Muscle of leg (tissue), 3 donors: ENCODE measurements at regions not wholly inside any gene's neighbourhood (a gene's known extent, or its start where the extent isn't known, plus 50 kb on each side); places are given as distances from the start of the nearest gene placed in this dataset.

Experiments used
- DNase-seq: peaks from one replicate; pipeline ENCODE4 v3.0.0; 2013
- H3K27ac ChIP-seq: one replicate; pipeline ENCODE4 v1.5.1; 2013; ENCODE audit warnings: mild to moderate bottlenecking, low read length, control low read depth
- H3K27me3 ChIP-seq: one replicate; pipeline ENCODE4 v1.6.1; 2013; ENCODE audit warnings: low read length; ENCODE audit not compliant: control insufficient read depth, insufficient read depth
- H3K36me3 ChIP-seq: one replicate; pipeline ENCODE4 v1.6.1; 2013; ENCODE audit warnings: low read length; ENCODE audit not compliant: control insufficient read depth, insufficient read depth
- H3K4me1 ChIP-seq: one replicate; pipeline ENCODE4 v1.6.1; 2013; ENCODE audit warnings: low read length; ENCODE audit not compliant: control insufficient read depth, insufficient read depth
- H3K4me3 ChIP-seq: one replicate; pipeline ENCODE4 v1.5.1; 2013; ENCODE audit warnings: low read length, control low read depth
- H3K9me3 ChIP-seq: replicated peaks from 2 replicates; pipeline ENCODE4 v1.6.1; 2013; ENCODE audit warnings: low read depth, low read length; ENCODE audit not compliant: control insufficient read depth
- WGBS: methylation state at CpG from one replicate; pipeline ENCODE4 v1.1.5; 2013; ENCODE audit warnings: missing lambda C conversion rate; ENCODE audit not compliant: insufficient coverage; 5-methylcytosine and 5-hydroxymethylcytosine counted together

- Histone ChIP-seq H3K4me3 (no peak overlapping the region), H3K27ac (no peak overlapping the region), H3K36me3 (no peaks in the 10 kb centered on the region), H3K27me3 (no peaks in the 10 kb centered on the region), H3K9me3 (no peaks in the 10 kb centered on the region), H3K4me1 (no peaks in the 10 kb centered on the region)
- WGBS, result no CpG with 5 or more reads among the region's 2 CpGs
- no peak for DNase-seq
Observed at GRCh38 chr12:19981944-19982343, 386.4 kb upstream of the PDE3A start.

GRCh38 chr12:19988001-19988400 lies 380.3 kb upstream of the PDE3A start:
- no peak for DNase-seq
- peaks cover 5% of the 10 kb centered on the region for H3K4me1 ChIP-seq
- no peak overlapping the region for H3K27ac ChIP-seq
- no peaks in the 10 kb centered on the region for H3K9me3 ChIP-seq
- no peaks in the 10 kb centered on the region for H3K36me3 ChIP-seq
- no peak overlapping the region for H3K4me3 ChIP-seq
- WGBS, result no CpG with 5 or more reads among the region's 2 CpGs
- no peaks in the 10 kb centered on the region for H3K27me3 ChIP-seq

- no peak overlapping the region for H3K27ac ChIP-seq
- peaks cover 5% of the 10 kb centered on the region for H3K4me1 ChIP-seq
- no peaks in the 10 kb centered on the region for H3K27me3 ChIP-seq
- peak; percentile 61 for DNase-seq
- no peaks in the 10 kb centered on the region for H3K9me3 ChIP-seq
- H3K36me3 ChIP-seq, result no peaks in the 10 kb centered on the region
- 25% methylated on average over 1 of the region's 3 CpGs for WGBS
- no peak overlapping the region for H3K4me3 ChIP-seq
Observed at GRCh38 chr12:19988459-19988873, 379.9 kb upstream of the PDE3A start.

GRCh38 chr12:19988948-19989347 lies 379.4 kb upstream of the PDE3A start:
- WGBS, result no CpG with 5 or more reads among the region's 1 CpG
- H3K36me3 ChIP-seq, result no peaks in the 10 kb centered on the region
- H3K4me1 ChIP-seq, result peaks cover 5% of the 10 kb centered on the region
- H3K27ac ChIP-seq, result no peak overlapping the region
- peak; percentile 30 for DNase-seq
- H3K9me3 ChIP-seq, result no peaks in the 10 kb centered on the region
- no peak overlapping the region for H3K4me3 ChIP-seq
- H3K27me3 ChIP-seq, result no peaks in the 10 kb centered on the region

- H3K4me1 ChIP-seq, result peaks cover 5% of the 10 kb centered on the region
- 70% methylated on average over 3 of the region's 3 CpGs for WGBS
- H3K9me3 ChIP-seq, result no peaks in the 10 kb centered on the region
- H3K4me3 ChIP-seq, result no peak overlapping the region
- no peak for DNase-seq
- no peak overlapping the region for H3K27ac ChIP-seq
- H3K27me3 ChIP-seq, result no peaks in the 10 kb centered on the region
- H3K36me3 ChIP-seq, result no peaks in the 10 kb centered on the region
Observed at GRCh38 chr12:19991146-19991545, 377.2 kb upstream of the PDE3A start.

- H3K9me3 ChIP-seq, result no peaks in the 10 kb centered on the region
- no peak for DNase-seq
- H3K4me3 ChIP-seq, result no peak overlapping the region
- no peaks in the 10 kb centered on the region for H3K36me3 ChIP-seq
- WGBS, result 71% methylated on average over 1 of the region's 2 CpGs
- H3K27me3 ChIP-seq, result no peaks in the 10 kb centered on the region
- no peak overlapping the region for H3K27ac ChIP-seq
- H3K4me1 ChIP-seq, result peaks cover 5% of the 10 kb centered on the region
Observed at GRCh38 chr12:19992311-19992710, 376.0 kb upstream of the PDE3A start.

GRCh38 chr12:19994968-19995367 lies 373.4 kb upstream of the PDE3A start:
- no peak for DNase-seq
- no peaks in the 10 kb centered on the region for H3K27me3 ChIP-seq
- no peak overlapping the region for H3K4me3 ChIP-seq
- no peaks in the 10 kb centered on the region for H3K36me3 ChIP-seq
- H3K9me3 ChIP-seq, result no peaks in the 10 kb centered on the region
- no peaks in the 10 kb centered on the region for H3K4me1 ChIP-seq
- no peak overlapping the region for H3K27ac ChIP-seq

- Histone ChIP-seq H3K9me3 (peaks cover 3% of the 10 kb centered on the region), H3K4me1 (no peaks in the 10 kb centered on the region), H3K27me3 (no peaks in the 10 kb centered on the region), H3K27ac (no peak overlapping the region), H3K36me3 (no peaks in the 10 kb centered on the region), H3K4me3 (no peak overlapping the region)
- WGBS, result no CpG with 5 or more reads among the region's 3 CpGs
- no peak for DNase-seq
Observed at GRCh38 chr12:19997656-19998400, 370.5 kb upstream of the PDE3A start.

- H3K27ac ChIP-seq, result no peak overlapping the region
- peaks cover 3% of the 10 kb centered on the region for H3K9me3 ChIP-seq
- no peaks in the 10 kb centered on the region for H3K4me1 ChIP-seq
- no peaks in the 10 kb centered on the region for H3K36me3 ChIP-seq
- DNase-seq, result no peak
- WGBS, result no CpG with 5 or more reads among the region's 1 CpG
- no peaks in the 10 kb centered on the region for H3K27me3 ChIP-seq
- no peak overlapping the region for H3K4me3 ChIP-seq
Observed at GRCh38 chr12:19998411-19998810, 369.9 kb upstream of the PDE3A start.

- H3K27me3 ChIP-seq, result no peaks in the 10 kb centered on the region
- no peak for DNase-seq
- H3K4me1 ChIP-seq, result no peaks in the 10 kb centered on the region
- no peak overlapping the region for H3K4me3 ChIP-seq
- no peaks in the 10 kb centered on the region for H3K36me3 ChIP-seq
- H3K27ac ChIP-seq, result no peak overlapping the region
- peaks cover 3% of the 10 kb centered on the region for H3K9me3 ChIP-seq
- 86% methylated on average over 1 of the region's 5 CpGs for WGBS
Observed at GRCh38 chr12:19998961-19999804, 369.2 kb upstream of the PDE3A start.
